ENCODE measurements at regions not wholly inside any gene's neighbourhood (a gene's known extent, or its start where the extent isn't known, plus 50 kb on each side); places are given as distances from the start of the nearest gene placed in this dataset.

DNA sequence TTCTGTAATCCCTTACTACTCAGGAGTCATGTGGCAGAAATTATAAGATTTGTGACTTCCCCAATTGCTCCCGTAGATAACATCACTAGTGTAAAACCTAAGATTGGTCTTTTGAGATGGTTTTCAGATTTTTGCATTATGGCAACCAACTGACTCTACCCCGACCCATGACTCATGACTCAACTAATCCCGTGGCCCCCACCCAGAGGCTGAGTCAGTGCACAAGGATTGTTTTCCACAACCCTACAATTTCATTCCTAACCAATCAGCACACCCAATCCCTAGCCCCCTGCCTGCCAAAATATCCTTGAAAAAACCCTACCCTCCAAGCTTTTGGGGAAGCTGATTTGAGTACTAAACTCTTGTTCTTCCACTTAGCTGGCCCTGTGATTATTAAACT lies 109.4 kb upstream of the FAM9C start:
- Histone ChIP-seq H2BK5ac (ENCODE audit: low read depth, low read length, poor library complexity, severe bottlenecking) (no peak overlapping the region), H2BK20ac (ENCODE audit: low read depth, low read length) (no peak overlapping the region), H3K14ac (replicated peaks; ENCODE audit: low read depth, low read length) (no peak overlapping the region), H2BK15ac (ENCODE audit: low read depth, low read length) (no peak overlapping the region), H2BK120ac (ENCODE audit: low read depth, low read length) (no peak overlapping the region), H3K4ac (ENCODE audit: low read depth, low read length) (no peak overlapping the region), H3K18ac (ENCODE audit: low read depth, low read length) (no peak overlapping the region), H3K4me1 (ENCODE audit: control insufficient read depth, insufficient read depth, low read length) (no peaks in the 10 kb centered on the region), H3K36me3 (ENCODE audit: control insufficient read depth, insufficient read depth, low read length) (no peaks in the 10 kb centered on the region), H3K4me3 (ENCODE audit: insufficient read depth, low read depth, low read length) (no peak overlapping the region), H3K9me3 (ENCODE audit: control insufficient read depth, insufficient read depth, low read length) (peaks cover 7% of the 10 kb centered on the region), H4K91ac (ENCODE audit: insufficient read depth, low read depth, low read length) (no peak overlapping the region), H4K20me1 (ENCODE audit: insufficient read depth, low read length) (no peaks in the 10 kb centered on the region), H3K23ac (ENCODE audit: low read depth, low read length) (no peak overlapping the region), H3K4me2 (ENCODE audit: low read depth, low read length) (no peak overlapping the region), H2AFZ (replicated peaks; ENCODE audit: low read length, poor library complexity) (no peak overlapping the region), H4K8ac (ENCODE audit: low read depth in 2 of 2, low read length in 2 of 2) (no peak overlapping the region), H3K27me3 (ENCODE audit: control insufficient read depth, insufficient read depth, low read length) (no peaks in the 10 kb centered on the region), H2AK9ac (replicated peaks; ENCODE audit: low read depth, low read length, poor library complexity) (no peak overlapping the region), H3K79me1 (ENCODE audit: low read depth in 1 of 2, low read length in 2 of 2) (no peaks in the 10 kb centered on the region), H3K56ac (ENCODE audit: extremely low read depth, insufficient read depth, low read length) (no peak overlapping the region), H3K27ac (ENCODE audit: insufficient read depth, low read length) (no peak overlapping the region), H3K9me1 (ENCODE audit: insufficient read depth, low read length) (no peaks in the 10 kb centered on the region), H4K5ac (ENCODE audit: low read depth, low read length) (no peak overlapping the region), H2AK5ac (ENCODE audit: low read depth, low read length) (no peak overlapping the region), H3K9ac (ENCODE audit: low read depth, low read length) (no peak overlapping the region)
- dilution Hi-C loops (cut with HindIII; ENCODE audit: low sequenced_read_pairs, unreplicated experiment), result no loop called here
- in situ Hi-C loops (cut with MboI; ENCODE audit: low sequenced_read_pairs), result no loop called here
- POLR2A ChIA-PET (ENCODE audit: unreplicated experiment), result no interaction called here
- 20% methylated on average over 1 of the region's 3 CpGs; no CpG with 5 or more reads in 1 of the 2 experiments for WGBS, 2 experiments (ENCODE audit: extremely low coverage in 2 of 2, insufficient read length in 1 of 2)
- no peak for TF ChIP-seq FOS (IDR thresholded peaks at IDR 0.05; ENCODE audit: low read depth, low read length)
- TF ChIP-seq, protein P1, sequence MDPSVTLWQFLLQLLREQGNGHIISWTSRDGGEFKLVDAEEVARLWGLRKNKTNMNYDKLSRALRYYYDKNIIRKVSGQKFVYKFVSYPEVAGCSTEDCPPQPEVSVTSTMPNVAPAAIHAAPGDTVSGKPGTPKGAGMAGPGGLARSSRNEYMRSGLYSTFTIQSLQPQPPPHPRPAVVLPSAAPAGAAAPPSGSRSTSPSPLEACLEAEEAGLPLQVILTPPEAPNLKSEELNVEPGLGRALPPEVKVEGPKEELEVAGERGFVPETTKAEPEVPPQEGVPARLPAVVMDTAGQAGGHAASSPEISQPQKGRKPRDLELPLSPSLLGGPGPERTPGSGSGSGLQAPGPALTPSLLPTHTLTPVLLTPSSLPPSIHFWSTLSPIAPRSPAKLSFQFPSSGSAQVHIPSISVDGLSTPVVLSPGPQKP (IDR thresholded peaks at IDR 0.05; ENCODE audit: borderline replicate concordance, low read depth, low read length), result no peak
- no peak for TF ChIP-seq NFE2L2 (IDR thresholded peaks at IDR 0.05; ENCODE audit: low read depth, low read length)
- TF ChIP-seq RFX5 (IDR thresholded peaks at IDR 0.05; ENCODE audit: low read depth, low read length), result no peak
- no peak for TF ChIP-seq SMC3 (IDR thresholded peaks at IDR 0.05; ENCODE audit: low read depth, low read length)
- no peak for TF ChIP-seq CHD1 (IDR thresholded peaks at IDR 0.05; ENCODE audit: low read depth, low read length)
- TF ChIP-seq, protein P2, sequence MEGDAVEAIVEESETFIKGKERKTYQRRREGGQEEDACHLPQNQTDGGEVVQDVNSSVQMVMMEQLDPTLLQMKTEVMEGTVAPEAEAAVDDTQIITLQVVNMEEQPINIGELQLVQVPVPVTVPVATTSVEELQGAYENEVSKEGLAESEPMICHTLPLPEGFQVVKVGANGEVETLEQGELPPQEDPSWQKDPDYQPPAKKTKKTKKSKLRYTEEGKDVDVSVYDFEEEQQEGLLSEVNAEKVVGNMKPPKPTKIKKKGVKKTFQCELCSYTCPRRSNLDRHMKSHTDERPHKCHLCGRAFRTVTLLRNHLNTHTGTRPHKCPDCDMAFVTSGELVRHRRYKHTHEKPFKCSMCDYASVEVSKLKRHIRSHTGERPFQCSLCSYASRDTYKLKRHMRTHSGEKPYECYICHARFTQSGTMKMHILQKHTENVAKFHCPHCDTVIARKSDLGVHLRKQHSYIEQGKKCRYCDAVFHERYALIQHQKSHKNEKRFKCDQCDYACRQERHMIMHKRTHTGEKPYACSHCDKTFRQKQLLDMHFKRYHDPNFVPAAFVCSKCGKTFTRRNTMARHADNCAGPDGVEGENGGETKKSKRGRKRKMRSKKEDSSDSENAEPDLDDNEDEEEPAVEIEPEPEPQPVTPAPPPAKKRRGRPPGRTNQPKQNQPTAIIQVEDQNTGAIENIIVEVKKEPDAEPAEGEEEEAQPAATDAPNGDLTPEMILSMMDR (conservative IDR thresholded peaks at IDR 0.05; ENCODE audit: low read depth, low read length), result no peak
- no peak for TF ChIP-seq MXI1 (IDR thresholded peaks at IDR 0.05; ENCODE audit: borderline replicate concordance, low read depth, low read length)
- DNase-seq (peak; percentile 19), ATAC-seq (ENCODE audit: low read depth) (no peak)
- no TSS peak for BruUV-seq (replicated peaks)
- CTCF ChIA-PET, result no interaction called here
- intact Hi-C loops (cut with micrococcal nuclease), result no loop called here
